ENCODE measurements at regions not wholly inside any gene's neighbourhood (a gene's known extent, or its start where the extent isn't known, plus 50 kb on each side); places are given as distances from the start of the nearest gene placed in this dataset.

DNA sequence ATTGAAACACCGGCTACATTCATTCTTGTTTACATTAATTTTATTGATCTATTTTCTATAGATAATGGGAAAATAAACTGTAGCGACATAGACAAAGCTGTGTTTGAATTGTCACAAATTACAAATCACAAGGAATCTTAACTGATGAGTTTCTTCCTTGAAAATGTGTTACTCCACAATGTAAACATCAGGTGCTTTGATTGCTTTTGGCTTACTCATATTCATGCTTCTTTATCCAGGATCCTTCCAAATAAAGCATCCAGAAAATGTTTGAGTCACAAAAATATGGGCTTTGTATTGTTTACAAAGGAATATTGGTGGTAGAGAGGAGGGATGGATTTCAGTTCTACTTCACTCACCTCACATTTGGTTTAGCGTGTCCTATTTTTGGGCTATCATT is 64.0 kb downstream of the BMP2 start:
- no peak for DNase-seq (ENCODE audit: low spot score)

DNA sequence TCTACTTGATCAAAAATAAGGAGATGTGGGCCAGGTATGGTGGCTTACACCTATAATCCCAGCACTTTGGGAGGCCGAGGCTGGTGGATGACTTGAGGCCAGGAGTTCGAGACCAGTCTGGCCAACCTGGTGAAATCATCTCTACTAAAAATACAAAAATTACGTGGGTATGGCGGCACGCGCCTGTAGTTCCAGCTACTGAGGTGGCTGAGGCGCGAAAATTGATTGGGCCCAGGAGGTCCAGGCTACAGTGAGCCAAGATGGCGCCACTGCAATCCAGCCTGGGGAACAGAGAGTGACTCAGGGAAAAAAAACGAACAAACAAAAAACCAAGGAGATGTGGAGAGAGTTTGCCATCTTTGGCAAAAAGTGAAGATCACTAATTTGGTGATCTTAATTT is 65.3 kb downstream of the BMP2 start:
- DNase-seq (ENCODE audit: low spot score) = no peak

DNA sequence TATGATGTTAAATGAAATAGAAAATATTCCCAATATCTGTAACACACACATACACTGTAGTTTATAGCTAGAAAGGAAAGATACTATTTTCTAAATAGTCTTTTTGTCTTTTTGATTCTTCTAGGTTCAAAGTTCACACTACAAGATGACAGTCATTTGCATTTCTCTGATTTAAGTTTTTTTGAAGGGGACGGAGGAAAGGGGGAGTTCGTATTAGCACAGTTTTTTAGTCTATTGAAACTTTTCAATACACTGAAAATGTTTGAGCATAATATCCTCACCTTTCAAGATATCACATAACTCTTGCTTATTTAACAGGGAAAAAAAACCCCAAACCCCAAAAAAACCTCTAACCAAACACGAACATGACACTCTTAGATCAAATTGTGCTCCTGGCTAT is 68.1 kb downstream of the BMP2 start:
- DNase-seq (ENCODE audit: low spot score) = no peak

DNA sequence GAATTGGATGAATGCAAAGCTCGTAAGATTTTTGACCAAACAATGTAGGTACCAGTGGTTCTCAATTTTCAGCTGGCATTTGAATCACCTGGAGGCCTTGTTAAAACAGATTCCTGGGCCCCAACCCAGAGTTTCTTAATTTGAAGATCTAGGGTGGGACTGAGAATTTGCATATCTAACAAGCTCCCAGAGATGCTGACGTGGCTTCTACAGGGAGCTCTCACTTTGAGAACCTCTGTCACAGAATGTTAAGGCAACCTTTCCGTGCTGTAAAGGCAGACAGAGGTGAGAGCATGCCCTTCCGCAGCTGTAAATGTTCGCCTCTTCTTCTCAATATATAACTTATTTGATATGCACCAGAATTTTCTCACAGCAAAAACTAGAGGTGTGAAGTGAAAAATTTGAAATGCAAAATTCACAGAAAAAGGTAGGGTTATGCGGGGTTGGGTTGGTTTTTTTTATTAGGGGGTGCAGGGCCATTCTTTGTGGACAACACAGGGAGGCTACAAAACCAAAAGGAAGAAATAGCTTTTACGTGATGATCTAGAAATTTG is 69.4 kb downstream of the BMP2 start:
- DNase-seq (ENCODE audit: low spot score) = no peak

DNA sequence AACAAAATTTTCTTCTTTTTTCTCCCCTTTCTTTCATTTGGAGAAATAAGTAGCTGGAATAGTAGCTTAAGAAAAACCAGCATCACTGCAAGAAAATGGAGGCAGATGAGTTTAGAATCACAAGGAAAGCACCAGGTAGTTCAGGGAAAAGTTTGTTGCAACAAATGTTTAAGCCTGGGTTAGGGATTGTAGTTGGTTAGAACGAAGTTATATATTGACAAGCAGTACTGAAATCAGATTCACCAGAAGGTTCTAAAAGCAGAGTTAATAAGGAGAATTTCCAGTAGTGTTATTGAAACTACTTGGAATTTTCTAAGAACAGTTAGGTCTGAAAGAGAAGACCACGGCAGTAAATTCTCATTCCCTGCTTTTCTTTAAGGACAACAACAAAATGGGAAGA is 70.2 kb downstream of the BMP2 start:
- DNase-seq (ENCODE audit: low spot score) = no peak

DNA sequence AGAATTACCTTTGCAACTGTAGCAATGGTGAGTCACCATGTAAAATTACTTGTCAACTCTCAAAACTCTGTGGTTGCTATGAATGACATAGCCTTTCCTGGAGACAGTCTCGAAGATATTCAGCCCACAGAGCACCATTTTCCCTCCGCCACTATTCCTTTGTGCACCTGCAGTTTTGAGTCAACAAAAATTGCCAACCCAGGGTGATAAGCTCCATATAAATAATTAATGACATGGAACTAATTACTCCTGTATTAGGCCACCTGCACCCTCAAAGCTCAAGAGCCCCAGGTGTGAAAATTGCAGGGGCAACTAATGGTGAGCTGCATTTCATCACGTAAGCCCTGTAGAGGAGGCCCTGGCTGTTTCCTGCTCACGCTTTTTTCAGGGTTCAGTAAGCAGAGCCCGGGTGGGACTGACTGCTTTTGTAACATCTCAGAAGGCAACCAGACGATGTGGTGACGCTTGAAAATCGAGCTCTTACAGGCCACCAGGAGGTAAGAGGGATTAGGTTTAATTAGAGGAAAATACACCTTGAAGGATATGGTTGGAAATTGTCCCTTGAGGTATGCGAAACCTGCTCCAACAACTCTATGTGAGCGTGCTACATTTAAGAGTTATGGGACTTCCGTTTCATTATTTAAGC is 70.8 kb downstream of the BMP2 start:
- no peak for DNase-seq (ENCODE audit: low spot score)

DNA sequence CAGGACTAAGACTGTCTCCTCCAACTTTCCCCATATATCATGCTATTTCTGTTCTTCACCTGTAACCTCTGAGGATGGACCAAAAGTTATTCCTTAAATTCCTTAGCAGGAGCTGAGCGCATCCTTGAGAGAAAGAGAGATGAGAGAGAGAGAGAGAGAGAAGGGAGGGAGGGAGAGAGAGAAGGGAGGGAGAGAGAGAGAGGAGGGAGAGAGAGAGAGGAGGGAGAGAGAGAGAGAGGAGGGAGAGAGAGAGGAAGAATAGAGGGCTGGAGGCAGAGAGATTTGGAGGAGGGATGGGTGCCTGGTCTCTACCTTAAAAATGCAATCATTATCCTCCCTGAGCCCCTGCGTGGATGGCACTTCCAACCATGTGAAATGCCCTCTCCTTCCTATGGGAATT is 73.6 kb downstream of the BMP2 start:
- no peak for DNase-seq (ENCODE audit: low spot score)

DNA sequence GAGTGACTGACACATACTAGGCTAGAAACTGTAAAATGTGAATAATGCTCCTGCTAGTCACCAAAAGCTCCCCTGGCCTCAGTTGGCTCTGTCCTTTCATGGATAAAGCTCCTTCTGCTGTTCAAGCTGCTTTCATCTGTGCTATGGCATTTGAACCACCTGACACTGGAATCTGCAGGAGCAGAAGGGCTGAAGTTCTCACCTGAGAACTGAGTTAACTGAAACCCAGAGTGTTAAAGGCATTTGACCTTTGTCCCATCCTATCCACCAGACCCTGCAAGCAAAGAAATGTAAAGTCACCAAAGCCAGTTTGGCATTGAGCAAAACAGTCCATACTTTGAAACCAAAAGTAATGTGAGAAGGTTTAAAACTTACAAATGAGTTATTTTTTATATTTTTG is 77.7 kb downstream of the BMP2 start:
- no peak for DNase-seq (ENCODE audit: low spot score)

DNA sequence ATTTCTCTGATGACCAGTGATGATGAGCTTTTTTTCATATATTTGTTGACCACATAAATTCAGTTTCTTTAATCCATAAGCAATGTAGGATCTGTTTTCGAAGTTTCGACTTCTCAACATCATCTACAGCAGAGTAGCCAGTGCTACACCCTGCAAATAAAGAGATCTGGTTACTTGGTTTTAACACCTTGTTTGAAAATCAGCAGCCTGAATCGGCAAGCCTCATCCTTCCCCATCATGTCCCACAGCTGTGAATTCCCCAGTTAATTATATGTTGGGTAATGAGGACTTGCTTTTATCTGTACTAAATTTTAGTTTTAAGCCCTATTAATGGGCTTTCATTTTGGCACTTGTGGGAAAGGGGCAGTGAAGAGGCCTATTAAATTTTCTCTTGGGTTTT is 80.6 kb downstream of the BMP2 start:
- DNase-seq (ENCODE audit: low spot score) = no peak

DNA sequence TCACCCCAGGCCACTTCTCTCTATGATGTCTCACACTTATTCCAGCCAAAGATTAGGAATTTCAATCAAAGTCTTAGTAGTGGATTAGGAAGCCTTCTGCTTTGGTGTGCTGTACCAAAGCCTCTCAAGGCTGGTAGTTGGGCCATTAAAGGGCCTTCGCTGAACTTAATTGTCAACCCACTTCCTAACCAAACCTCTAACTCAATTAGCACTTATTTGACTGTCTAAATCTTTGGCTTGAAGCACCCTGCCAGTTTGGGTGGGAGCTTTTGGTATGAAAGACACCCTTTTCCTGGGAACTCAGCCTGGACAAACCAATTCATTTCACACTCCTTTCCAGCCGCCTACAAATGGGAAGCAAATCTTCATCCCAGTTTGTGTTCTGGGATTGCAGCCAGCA is 81.5 kb downstream of the BMP2 start:
- DNase-seq (ENCODE audit: low spot score) = no peak

DNA sequence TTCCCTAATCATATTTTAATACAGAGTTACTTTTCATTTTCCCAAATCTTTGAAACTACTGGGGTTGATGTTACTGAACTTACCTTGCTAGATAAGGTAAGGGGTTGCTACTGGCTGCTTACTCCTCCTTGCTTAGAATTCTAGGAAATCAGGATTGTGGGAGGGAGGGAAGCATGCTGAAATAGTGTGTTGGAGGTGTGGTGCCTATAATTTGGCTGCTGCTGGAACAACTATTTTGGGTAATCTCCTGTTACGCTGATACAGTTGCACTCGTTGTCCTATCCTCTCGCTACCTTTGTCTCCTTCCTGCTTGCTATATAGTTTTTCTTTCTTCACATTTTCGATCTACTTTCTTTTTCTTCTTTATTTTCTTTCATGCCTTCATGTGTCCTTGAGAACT is 83.7 kb downstream of the BMP2 start:
- no peak for DNase-seq (ENCODE audit: low spot score)

DNA sequence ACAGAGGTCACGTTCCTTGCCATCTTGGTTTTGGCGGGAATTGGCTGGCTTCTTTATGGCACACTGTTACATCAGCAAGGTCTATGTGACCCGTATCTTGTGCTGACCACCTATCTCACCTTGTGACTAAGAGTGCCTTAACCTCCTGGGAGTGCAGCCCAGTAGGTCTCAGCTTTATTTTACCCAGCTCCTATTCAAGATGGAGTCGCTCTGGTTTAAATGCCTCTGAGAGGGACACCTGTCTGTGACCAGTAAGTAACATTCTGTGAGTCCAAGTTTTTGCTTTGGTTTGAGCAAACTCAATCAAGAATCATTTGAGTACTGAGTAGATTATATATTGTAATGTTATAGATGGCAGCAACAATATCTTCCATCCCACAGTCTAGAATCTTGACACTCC is 85.0 kb downstream of the BMP2 start:
- DNase-seq (ENCODE audit: low spot score) = no peak

DNA sequence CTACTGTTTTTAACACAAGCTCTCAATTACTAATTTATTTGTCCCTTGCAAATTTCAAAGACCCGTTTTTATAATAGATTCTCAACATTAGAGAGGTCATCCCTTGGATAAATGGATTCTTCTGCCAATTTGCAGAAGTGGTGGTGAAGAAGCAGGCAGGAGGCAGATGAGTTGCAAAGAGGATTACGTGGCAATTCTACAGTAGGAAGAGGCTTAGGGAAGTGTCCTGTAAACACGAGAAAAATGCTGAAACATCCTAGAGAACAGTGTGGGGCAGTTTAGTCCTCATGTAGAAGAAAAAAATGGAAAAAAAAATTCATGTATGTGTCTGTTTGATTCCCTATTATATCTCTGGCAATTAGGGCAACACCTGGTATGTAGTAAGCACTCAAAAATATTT is 87.6 kb downstream of the BMP2 start:
- no peak for DNase-seq (ENCODE audit: low spot score)

DNA sequence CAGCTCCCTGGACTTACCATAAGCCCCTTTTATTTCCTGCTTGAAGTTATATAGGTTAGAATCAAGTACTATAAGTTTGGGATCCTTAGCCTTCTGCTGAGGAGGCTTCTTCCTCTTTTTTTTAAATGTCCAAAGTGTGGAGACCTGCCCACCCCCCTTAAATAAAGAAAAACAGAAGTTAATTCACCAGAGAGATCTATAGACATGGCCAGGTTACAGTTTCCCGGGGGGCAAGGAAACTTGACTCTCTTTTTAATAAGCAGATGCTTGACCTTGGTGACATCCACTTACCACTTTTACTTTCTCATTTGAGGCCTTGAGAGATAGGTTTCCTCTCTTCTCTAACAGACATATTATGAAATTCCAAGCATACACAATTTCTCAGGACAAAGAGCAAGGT is 88.3 kb downstream of the BMP2 start:
- DNase-seq (ENCODE audit: low spot score) = no peak

DNA sequence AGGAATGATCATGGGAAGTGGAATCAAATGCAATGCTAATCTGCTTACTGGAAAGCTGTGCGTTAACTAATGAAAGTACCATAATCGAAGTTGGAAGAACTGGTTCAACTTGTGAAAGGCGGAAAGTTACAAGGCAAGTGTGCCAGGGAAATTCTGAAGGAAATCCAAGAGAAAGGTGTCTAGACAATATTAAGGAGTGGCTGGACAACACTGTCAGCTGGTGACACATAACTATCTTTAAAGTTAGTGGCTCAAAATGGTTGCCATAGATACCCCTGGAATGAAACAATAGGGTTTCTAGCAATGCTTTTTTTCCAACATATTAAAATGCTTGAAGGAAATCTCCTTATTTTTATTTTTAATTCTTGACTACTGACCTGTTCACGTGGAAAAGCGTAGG is 90.4 kb downstream of the BMP2 start:
- DNase-seq (ENCODE audit: low spot score) = no peak

DNA sequence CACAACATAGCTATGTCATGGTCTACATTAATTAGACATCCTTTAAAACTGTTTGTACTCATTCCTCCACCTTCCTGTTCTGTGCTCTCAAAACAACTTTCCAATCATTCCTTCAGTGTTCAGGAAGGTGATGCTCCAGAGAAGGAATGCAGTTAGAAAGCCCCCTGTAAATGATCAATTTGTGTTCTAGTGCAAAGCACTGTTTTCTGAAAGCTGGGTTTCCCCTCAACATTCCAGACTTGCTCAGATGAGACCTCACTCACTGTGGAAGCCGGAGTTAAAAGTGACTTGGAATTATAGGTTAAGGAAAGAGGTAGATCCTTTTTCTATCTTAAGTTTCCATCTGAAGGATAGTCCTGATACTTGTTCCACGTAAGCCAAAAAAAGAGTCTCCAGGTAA is 95.9 kb downstream of the BMP2 start:
- no peak for DNase-seq (ENCODE audit: low spot score)

DNA sequence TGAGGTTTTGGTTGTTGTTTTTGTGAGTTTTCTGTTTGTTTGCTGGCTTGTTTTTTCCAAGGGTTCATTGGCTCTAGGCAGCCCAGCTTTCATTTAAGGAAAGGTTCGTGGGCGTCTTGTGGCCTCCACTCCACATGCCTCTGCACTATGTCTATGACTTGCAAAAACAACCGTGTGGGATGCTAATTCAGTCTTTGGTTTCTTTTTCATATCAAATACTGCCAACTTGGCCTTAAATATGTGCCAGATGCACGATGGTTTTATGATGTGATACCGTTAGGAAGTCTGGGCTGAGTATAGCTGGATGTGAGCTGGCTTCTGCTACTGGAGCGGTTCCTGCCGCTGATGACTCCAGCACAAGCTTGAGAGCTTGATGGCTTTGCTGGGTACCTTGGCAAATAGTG is 96.3 kb downstream of the BMP2 start:
- no peak for DNase-seq (ENCODE audit: low spot score)

DNA sequence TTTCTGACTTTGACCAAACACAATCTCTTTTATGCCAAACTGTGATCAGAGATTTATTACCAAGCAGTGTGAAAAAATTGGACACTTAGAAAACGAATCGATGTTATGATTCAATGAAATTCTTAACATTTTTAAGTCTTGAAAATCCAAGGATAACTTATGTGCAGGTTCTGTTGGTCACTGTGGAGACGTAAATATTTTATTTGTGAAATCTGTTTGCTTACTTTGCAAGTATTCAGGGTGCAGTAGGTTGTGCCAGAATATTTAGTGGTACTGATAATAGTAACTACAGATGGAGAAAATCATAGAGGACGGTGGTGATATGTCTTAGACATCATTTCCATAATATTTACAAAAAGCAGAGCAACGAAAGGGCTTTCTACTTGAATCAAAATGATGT is 97.3 kb downstream of the BMP2 start:
- no peak for DNase-seq (ENCODE audit: low spot score)

DNA sequence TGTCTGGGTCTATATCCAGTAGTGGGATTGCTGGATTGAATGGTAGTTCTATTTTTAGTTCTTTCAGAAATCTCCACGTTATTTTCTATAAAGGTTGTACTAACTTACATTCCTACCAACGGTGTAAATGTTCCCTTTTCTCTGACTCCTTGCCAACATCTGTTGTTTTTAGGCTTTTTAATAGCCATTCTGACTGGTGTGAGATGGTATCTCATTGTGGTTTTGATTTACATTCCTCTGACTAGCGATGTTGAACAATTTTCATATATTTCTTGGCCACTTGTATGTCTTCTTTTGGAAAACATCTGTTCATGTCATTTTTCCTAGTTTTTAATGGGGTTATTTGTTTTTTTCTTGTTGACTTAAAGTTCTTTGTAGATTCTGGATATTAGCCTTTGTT is 99.3 kb downstream of the BMP2 start:
- DNase-seq (ENCODE audit: low spot score) = no peak

DNA sequence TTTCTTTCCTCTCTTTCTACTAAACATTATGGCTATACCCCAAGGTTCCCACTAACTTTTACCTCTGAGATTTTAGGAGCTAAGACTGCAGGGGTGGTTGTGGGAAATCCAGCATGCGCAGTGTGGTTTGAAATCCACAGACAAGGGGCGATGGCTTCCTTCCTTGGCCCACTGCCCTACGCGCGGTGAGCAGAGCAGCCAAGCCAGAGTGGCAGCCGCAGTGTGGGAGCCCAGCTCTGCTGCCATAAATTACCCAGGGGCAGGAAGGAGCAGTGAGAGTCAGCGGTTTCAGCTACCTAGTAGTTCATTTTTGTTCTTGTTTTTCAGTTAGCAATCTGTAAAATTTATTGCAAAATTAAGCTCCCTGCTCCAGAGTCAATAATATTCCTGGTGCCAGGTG is 101.4 kb downstream of the BMP2 start:
- DNase-seq (ENCODE audit: low spot score) = no peak

DNA sequence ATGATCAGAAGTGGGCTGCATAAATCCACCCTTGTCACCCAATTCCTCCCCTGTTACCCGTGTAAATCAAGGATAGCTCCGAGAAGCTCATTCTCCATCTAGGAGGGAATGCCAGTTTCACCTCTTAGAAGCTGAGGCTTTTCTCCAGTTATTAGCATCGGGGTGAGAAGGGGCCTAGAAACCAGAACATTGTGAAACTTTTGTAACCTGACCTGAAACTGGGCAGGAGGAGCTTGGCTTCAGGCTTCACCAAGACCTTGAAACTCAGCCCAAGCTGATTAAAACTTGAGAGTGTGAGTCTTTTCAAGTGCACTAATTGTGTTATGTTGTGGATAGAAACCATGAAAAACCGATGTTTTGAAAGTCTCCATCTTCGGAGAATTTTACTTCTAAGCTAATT is 103.1 kb downstream of the BMP2 start:
- DNase-seq (ENCODE audit: low spot score) = no peak

DNA sequence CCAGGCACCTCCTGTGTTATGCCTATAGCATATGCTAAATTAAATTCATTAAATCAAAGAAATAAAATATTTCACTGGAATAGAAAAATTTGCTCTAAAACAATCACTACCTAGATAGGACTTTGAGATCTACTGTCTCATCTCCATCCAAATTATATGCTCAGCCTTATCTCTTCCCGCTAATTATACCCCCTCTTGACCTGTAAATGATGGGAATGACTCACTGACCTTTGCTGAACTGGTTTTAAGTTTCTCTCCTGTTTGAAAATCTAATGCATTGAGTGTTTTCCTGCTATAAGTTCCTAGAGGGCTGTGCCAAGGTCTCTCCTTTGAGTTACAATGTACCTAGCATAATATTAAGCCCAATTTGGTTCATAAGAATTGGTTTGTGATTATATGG is 110.1 kb downstream of the BMP2 start:
- DNase-seq (ENCODE audit: low spot score) = no peak

DNA sequence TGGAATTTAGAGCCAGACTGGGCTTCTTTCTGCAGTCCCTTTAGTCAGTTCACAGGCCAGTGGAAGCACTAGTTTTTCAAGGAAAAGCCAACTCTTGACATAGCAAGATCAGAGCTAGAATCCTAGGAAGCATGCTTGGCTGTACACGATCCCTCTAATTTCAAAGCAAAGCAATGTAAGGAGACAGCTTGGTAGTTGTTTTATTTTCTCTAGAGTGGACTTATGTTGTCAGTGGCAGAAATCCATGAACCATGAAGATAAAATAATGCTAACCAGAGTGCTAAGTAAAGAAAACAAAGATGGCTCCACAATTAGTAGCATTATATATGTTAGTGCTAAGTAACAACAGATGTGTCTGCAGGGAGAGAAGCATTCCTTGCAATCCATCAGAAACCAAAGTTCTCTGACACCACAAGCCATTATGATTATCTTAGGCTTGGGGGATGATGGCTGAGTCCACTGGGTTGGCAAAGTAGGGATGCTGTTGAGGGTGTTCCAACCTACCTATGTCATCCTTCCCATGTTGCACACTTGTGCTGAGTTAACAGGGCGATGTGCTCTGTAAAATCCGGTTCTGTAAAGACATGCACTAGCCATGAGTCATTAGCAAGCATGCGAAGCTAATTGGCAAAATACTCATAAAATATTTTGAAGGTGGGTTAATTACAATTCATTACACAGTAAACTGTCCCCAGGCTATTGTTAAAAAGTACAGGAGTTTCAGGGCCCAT is 115.2 kb downstream of the BMP2 start:
- DNase-seq (ENCODE audit: low spot score) = no peak

DNA sequence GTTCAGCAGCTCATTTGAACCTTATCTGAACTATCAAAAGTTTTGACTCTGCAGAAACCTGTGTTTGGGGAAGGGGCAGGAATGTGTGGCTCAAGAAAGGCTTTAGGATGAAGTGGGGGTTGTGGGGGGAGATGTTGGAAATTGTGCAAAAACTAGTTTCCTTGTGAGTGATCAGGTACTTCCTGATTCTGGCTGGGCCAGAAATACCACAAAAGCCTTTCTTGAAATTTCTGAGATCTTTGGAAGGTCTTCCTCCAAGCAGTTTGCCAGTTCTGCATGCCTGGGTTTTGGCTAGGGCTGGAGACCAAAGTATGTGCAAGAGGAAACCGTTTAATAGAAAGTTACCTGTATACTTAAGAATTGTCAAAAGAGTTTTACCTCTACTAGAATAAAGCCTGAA is 116.6 kb downstream of the BMP2 start:
- DNase-seq (ENCODE audit: low spot score) = no peak
